Ecto neural progenitor cell (in vitro differentiated cells): ENCODE measurements at regions not wholly inside any gene's neighbourhood (a gene's known extent, or its start where the extent isn't known, plus 50 kb on each side); places are given as distances from the start of the nearest gene placed in this dataset.

Source experiments
- DNase-seq: peaks from one replicate; pipeline ENCODE4 v3.0.0-alpha.2; 2018; ENCODE audit warnings: low spot score

DNA sequence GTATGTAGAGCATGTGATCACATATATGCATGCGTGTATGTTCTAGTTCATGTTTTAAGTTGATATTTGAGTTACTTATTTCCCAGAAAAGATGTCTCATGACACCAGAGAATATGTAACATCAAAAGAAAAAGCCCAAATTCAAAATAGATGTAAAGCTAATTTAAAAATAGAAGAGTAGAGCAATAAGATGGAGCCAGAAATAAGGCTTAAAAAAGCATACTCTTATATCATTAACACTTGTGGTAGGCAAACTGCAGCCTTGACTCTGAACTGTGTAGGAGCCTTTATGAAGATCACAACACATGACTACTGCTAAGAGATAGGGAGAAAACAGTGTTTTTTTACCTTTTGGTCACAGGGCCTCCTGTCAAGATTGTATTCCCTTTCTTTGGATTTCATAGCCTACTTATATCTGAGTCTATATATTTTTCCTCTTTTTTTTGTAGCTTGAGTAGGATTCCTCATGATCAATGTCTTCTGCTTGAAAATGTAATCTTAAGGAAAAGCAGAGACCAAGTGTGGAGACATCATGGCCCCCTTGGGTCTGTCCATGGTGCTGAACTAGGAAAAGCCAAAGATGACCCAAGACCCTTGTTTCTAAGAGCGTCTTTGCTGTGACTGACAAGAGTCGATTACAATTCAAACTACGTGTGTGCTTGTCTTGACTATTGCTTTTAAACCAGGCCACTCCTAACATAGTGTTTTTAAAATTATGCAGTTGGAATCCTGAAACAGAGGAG, 390.4 kb downstream of the SHISA9 start:
- no peak for DNase-seq

DNA sequence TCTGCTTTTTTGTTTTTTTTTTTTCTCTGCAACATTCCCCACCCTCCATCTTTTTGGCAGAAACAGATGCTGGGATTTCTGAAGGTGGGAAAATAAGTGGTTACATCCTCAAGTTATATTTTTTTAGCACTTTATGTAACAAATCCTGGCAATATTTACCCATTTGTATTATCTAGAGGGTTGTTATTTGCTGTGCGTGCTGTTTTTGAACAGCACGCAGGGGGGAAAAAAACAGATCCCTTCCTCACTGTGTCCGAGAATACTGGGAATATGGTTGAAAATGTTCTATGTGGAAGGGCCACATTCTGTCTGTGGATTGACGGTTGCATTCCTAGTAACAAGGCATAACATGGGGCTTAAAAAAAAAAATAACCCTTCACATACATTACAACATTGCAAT, 394.8 kb downstream of the SHISA9 start:
- DNase-seq = no peak

DNA sequence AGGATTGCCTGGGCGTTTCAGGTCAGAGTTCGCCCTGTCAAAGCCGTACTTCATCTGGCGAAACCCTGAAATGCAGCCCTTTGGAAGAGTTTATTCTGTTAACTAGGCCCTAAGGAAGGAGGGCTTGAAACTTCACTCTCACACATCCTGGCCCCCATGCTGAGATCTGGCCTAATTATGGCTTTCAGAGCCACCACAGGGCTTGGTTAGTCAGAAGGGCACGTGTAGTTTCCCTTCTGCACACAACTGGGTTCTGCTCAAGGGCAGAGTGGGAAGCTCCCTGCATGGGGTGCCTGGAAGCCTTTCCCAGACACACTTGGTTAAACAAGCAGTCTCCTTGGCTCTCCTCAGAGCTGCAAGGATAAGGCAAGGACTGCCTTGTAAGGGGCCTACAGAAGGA, 397.3 kb downstream of the SHISA9 start:
- DNase-seq = no peak

DNA sequence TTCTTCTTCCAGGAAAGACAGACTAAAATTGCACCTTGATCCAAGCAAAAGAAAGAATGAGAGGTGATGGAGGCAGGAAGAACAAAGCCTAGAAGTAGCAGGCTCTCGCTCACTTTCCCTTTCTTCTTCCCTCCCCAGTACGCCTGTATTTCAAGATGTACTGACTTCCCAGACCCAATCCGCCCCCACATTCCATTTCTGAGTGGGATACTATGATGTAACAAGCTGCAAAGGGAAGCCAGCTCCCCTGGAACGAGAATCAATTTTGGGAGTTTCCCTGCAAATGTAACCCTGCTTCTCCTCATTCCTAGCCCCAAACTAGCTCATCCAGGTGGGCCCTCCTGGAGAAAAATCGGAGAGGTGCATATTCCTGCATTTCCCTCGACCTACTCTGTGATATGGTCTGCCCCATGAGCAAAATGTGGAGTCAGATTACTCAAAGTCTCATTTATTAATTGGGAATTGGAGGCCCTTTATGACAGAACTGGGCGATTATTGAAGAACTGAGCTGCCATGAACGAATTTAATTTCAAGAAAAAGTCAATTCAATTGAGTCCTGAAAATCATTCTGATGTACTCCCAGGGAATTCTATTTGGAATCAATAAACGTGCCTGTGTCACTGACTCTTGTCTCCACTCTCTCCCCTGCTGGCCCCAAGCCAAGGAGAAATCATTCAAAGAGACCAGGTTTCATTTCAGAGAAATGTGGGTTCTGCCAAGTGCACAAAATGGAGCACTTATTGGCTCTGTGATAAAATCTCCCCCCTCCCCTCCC, 398.9 kb downstream of the SHISA9 start:
- no peak for DNase-seq

GRCh38 chr16:13305019-13305755, 403.8 kb downstream of the SHISA9 start:
- no peak for DNase-seq

GRCh38 chr16:13306161-13306995, 405.0 kb downstream of the SHISA9 start:
- DNase-seq = no peak

DNA sequence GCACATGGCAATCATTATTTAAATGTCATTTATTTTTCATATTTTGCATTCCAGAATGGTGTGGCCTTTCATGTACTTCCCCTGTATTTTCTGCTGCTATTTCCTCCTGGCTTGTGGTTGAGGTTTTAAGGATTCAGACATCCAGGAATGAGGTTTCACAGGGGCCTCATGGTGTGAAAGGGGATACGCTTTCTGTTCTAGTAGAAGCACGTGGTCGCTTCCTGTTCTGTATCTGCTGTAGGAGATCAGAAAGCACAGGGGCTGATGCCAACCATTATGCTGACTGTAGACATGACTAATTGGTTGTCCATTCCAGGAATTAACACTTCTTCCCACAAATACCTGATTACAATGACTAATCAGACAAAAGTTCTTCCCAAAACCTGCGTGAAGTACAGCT, 405.9 kb downstream of the SHISA9 start:
- no peak for DNase-seq

GRCh38 chr16:13307851-13308250, 406.5 kb downstream of the SHISA9 start:
- no peak for DNase-seq

GRCh38 chr16:13312063-13312462, 410.7 kb downstream of the SHISA9 start:
- no peak for DNase-seq

DNA sequence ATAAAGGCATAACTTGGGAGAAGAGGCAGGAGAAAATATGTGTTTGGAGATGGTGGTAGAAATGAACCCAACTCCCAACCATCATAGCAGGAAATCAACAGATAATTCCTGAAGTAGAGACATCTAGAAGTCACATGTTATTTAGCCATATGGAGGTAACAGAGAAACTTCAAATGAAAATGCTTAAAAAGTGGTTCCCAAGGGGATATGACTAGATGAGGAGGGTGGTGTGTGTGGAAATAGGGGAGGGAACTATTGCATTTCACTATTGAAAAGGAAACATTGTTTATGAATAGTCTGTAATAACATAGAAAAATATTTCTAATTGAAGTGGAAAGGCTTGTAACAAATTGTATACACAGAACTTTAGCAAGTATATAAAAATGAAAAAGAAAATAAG, 412.0 kb downstream of the SHISA9 start:
- DNase-seq = no peak

DNA sequence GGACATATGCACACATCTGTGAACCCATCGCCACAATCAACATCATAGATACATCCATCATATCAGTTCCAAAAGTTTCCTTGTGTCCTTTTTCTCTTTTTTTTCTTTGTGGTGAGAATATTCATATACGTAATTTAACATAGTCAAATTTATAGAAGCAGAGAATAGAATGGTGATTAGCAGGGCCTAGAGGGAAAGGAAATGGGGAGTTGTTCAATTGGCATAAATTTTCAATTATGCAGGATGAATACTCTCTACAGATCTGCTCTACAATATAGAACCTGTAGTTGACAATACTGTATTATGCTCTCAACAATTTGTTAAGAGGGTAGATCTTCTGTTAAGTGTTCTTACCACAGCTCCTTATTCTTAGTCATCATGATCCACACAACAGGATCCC, 413.2 kb downstream of the SHISA9 start:
- no peak for DNase-seq

DNA sequence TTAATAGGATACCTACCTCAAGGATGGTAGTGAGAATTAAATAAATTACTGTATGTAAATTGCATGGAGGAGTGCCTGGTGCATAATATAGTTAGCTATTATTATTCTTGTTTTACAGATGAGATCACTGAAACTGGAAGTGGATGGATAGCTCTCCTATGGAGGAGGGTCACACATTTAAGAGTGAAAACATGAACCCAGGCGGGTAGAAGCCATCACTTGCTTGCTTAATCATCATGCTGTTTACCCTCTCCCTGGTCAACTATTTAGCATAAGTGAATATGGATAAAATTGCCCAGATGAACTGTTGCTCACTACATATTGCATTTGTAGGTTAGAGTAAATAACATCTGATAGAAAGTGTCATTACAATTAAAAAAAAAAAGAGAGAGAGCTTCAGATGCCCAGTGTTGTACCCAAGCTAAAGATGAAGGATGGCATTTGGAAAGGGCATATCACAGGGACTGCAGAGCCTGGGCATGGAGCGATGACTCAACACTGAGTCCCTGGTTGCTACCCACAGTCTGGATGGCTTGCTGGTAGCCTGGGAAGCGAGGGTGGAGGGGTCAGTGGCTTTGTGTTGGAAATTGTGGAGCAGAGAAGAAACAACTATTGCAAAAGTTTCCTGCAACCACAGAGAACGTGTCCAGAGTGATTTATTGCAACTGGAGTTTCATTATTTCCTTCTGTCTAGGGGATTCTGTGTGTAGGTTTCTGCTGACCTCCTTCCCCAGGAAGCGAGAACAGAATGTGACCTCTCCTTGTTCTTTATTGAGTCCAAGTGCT, 414.4 kb downstream of the SHISA9 start:
- no peak for DNase-seq

DNA sequence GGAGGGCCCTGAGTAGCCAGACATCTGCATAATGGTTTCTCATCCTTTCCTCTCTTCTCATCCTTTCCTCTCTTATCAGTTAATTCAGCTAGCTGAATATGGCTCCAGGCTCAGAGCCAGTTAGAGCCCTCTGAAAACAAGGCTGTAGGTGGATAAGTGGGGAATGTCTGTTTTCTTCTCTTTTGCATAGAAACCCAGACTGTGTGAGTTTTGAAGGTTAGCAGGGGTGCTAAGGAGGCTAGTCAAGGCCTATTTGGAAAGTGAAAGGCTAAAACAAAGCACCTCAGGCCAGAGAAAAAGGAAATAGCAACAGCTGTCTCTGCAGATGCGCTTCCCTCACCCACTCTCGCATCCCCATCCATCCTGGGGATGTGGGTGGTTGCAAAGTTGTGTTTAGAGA, 420.9 kb downstream of the SHISA9 start:
- no peak for DNase-seq

- no peak for DNase-seq
Measured at GRCh38 chr16:13324851-13325250, 423.5 kb downstream of the SHISA9 start.

DNA sequence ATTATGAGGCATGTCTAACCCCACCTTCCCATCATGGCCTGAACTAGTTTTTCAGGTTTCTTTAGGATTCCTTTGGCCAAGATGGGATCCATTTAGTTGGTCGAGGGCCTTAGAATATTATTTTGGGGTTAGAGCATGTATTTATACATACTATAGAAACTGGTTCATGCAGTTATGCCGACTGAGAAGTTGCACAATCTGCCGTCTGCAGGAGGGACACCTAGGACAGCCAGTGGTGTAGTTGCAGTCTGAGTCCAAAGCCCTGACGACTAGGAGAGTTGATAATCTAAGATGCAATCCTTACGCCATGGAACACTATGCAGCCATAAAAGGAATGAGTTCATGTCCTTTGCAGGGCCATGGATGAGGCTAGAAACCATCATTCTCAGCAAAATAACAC, 424.0 kb downstream of the SHISA9 start:
- DNase-seq = no peak

DNA sequence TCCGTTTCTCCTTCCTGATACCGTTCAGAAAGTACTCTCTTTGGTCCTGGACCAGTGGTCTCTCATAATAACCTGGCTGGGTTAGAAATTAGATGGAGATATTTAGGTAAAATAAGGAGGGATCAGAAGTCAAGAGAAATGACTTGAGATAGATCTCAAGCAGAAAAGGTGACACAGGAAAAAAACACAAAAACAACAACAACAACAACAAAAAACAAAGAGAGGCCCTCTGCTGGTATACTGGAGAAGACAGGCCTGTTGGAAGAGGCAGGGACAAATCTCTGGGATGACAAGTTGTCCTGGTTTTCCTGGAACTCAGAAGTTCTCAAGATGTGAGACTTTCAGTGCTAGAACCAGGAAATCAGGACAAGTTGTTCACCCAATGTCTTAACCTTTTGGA, 430.5 kb downstream of the SHISA9 start:
- no peak for DNase-seq

DNA sequence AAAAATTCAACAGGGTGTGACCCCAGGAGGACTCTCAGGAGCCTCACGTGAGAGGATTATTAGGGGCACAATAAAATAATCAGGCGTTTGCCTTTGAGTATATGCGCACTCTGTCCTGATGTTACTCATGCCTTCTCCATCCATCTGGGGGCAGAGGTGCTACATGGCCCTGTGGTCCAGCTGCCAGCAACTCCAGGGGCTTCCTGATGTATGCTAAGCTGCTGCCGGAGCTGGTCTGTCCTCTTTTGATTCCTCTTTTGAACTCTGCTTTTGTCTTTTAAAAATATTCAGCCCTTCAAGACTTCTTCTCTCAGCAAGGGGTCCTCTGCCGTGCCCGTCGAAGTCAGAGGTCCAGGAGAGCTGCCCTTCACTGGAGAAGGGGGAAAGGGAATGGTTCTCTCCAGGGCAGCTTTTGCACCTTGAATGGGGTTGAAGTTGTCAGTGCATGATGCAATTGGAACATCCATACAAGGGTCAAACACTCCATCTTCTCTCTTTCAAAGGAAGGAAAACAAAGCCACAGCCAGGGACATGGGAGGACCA, 431.4 kb downstream of the SHISA9 start:
- no peak for DNase-seq

DNA sequence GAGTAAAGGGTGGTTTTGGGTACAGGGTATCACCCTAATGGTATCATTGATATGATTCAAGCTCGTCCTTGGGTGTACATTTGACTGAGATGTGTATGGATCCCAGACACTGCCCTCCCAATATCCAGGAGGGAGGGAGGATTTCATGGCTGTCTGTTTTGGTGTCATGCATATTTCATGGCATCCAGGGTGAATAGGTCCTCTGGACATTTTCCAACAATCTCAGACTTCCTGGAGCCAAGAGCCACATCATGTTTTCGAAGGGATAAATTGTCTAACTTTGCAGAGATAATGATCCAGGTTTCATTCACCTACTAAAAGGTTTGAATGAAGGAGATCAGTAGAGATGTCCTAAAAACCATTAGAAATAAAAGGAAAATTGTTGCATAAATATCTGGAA, 431.9 kb downstream of the SHISA9 start:
- DNase-seq = no peak

DNA sequence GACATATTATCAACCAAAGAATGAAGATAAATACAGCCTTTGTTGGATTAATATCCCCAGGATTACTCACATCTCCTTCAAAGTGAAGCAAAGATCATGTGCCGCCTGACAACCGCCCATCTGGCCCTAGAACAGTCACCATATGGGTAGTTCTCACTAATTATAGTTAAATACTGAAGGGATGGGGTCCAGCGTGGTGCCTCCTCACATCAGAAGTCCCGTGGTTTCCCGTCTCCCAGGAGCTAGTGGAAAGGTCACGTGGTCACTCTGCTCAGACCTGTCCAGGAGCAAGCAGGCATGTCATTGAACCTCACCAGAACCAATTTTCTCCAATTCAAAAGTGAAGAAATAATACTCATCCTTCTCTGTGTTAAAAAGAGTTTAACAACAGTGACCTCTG, 434.5 kb downstream of the SHISA9 start:
- no peak for DNase-seq

DNA sequence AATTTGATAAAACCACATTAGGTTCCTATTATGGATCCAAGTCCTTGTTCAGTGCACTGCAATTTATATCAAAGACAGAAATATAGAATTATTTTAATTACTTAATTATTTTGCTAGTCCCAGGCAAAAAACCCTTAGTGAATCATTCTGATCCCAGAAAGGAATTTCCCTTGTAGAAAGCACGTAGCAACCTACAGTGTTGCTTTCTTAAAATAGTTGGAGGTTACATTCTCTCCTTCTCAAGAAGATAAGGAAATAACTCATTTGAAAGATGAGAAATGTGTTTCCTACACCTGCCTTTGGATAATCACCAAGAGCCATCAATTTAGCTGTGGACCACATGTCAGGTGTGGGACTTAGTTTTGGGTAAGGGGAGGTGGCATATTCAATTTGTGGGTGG, 434.9 kb downstream of the SHISA9 start:
- no peak for DNase-seq
